HL-60 (cell line): ENCODE measurements at regions not wholly inside any gene's neighbourhood (a gene's known extent, or its start where the extent isn't known, plus 50 kb on each side); places are given as distances from the start of the nearest gene placed in this dataset.

Experiments
- DNase-seq, 2 experiments: peaks; one replicate each; pipeline ENCODE4 v3.0.0-alpha.2; 2010 to 2020; ENCODE audit warnings: low read depth in 1 of 2, low spot score in 1 of 2
- H3K27ac ChIP-seq: fragments of 250-450 bp; sonication (Bioruptor Pico); replicated peaks from 2 replicates; pipeline ENCODE4 v1.5.1; 2020; ENCODE audit warnings: mild to moderate bottlenecking, moderate library complexity
- H3K27me3 ChIP-seq: fragments of 250-450 bp; sonication (Bioruptor Pico); 2 replicates; pipeline ENCODE4 v1.5.1; 2021; ENCODE audit warnings: mild to moderate bottlenecking, moderate library complexity; ENCODE audit not compliant: insufficient read depth, poor library complexity, severe bottlenecking
- H3K4me3 ChIP-seq: replicated peaks from 2 replicates; pipeline ENCODE4 v1.5.1; 2011; ENCODE audit warnings: mild to moderate bottlenecking, control low read depth, low read length; ENCODE audit not compliant: insufficient read depth
- CTCF ChIP-seq: IDR thresholded peaks from one replicate; pipeline ENCODE4 v1.5.1; 2011; ENCODE audit warnings: low read length, control low read depth, inconsistent platforms; ENCODE audit not compliant: insufficient read depth
- GABPA ChIP-seq: IDR thresholded peaks from 2 replicates; pipeline ENCODE4 v1.6.1; 2012; ENCODE audit warnings: low read depth
- POLR2AphosphoS5 ChIP-seq: IDR thresholded peaks from 2 replicates; pipeline ENCODE4 v1.6.1; 2012; ENCODE audit warnings: low read depth
- REST ChIP-seq: IDR thresholded peaks from 2 replicates; pipeline ENCODE4 v1.6.1; 2012; ENCODE audit warnings: low read depth; ENCODE audit not compliant: insufficient replicate concordance
- SPI1 ChIP-seq: IDR thresholded peaks from 2 replicates; pipeline ENCODE4 v1.6.1; 2012; ENCODE audit warnings: low read depth, mild to moderate bottlenecking, borderline replicate concordance

- Histone ChIP-seq H3K4me3 (no peak overlapping the region), H3K27me3 (no peaks in the 10 kb centered on the region), H3K27ac (no peak overlapping the region)
- TF ChIP-seq POLR2AphosphoS5 (no peak), CTCF (no peak)
- no peak for DNase-seq
These were observed 264.0 kb upstream of the CCDC179 start for GRCh38 chr11:23124249-23124648.

- no peaks in the 10 kb centered on the region for H3K27me3 ChIP-seq
- no peak overlapping the region for H3K4me3 ChIP-seq
- TF ChIP-seq REST: no peak
- TF ChIP-seq GABPA: no peak
- no peak for TF ChIP-seq SPI1
- TF ChIP-seq CTCF: no peak
- no peak for TF ChIP-seq POLR2AphosphoS5
- DNase-seq: no peak
- no peak overlapping the region for H3K27ac ChIP-seq
These were observed 264.7 kb upstream of the CCDC179 start for GRCh38 chr11:23124996-23125395.

GRCh38 chr11:23127706-23128105 is 267.4 kb upstream of the CCDC179 start:
- Histone ChIP-seq H3K27me3 (no peaks in the 10 kb centered on the region), H3K4me3 (no peak overlapping the region), H3K27ac (no peak overlapping the region)
- DNase-seq: no peak
- TF ChIP-seq CTCF (no peak), POLR2AphosphoS5 (no peak), SPI1 (no peak), GABPA (no peak), REST (no peak)

GRCh38 chr11:23134627-23135026 is 274.4 kb upstream of the CCDC179 start:
- no peak overlapping the region for H3K27ac ChIP-seq
- no peak overlapping the region for H3K4me3 ChIP-seq
- H3K27me3 ChIP-seq: no peaks in the 10 kb centered on the region
- TF ChIP-seq REST (no peak), POLR2AphosphoS5 (no peak), CTCF (no peak), GABPA (no peak), SPI1 (no peak)
- DNase-seq: no peak
